ENCODE measurements at regions not wholly inside any gene's neighbourhood (a gene's known extent, or its start where the extent isn't known, plus 50 kb on each side); places are given as distances from the start of the nearest gene placed in this dataset.

GRCh38 chr17:15177343-15177742 lies 87.8 kb downstream of the PMP22 start:
- no peak for DNase-seq (ENCODE audit: low read depth, low spot score)

GRCh38 chr17:15175356-15175755 lies 89.8 kb downstream of the PMP22 start:
- DNase-seq (ENCODE audit: low read depth, low spot score) = no peak

DNA sequence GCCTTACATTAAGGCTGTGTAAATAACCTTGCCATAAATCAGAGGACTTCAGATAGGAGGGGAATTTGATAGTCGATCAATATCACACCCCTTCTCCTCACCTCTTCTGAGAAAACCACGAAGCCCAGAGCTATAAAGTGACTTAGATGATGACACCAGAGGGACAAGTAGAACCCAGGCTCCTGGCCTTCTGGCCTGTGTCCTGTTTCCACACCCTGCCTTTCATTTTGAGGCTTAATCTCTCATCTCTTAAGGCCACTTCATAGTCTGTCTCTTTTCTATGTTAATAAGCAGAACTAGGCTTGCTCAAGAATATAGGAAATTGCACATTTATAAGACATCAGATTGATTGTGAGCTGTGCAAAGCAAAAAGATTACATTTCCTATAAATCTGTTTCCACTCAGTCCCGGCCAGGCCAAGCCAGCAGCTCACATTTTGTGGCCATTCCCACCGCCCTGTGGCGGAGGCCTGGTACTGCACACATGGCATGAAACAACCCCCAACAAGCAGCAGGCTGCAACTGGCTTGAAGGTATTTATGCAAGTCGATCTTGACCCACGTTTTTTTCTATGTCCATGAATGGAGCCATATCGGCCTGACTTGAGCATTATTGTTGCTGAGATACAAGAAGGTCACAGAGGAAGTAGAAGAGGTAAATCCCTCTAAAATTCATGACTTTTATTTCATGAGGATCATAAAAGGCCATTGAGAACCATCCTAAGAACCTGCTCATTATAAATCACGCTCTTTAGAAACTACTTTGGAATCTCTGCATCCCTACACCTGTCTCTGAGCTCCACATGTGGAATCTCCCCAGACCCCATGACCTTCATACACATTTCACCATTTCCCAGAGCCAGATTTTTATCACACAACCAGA lies 93.7 kb downstream of the PMP22 start:
- no peak for DNase-seq (ENCODE audit: low read depth, low spot score)

- DNase-seq (ENCODE audit: low read depth, low spot score) = no peak
These were observed 95.5 kb downstream of the PMP22 start for GRCh38 chr17:15169676-15170075.

DNA sequence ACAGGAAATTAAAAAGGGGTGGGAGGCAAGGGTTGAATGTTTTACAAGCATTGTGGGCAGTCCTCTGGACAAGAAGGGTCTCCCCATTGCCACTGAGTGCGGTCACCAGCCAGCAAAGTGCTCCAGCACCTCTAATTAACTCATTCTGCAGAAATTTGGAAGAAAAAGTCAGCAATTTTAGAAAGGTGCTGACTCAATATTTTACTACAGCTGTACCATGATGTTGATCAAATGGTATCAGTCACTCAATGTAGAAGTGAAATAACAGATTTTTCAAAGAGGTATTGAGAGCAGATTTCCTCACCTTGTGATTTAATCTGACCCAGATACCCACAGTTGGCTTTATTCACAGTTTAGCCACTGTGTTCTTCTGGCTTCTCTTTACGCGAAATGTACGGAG lies 96.7 kb downstream of the PMP22 start:
- DNase-seq (ENCODE audit: low read depth, low spot score) = no peak

GRCh38 chr17:15161395-15161794 lies 103.7 kb downstream of the PMP22 start:
- DNase-seq (ENCODE audit: low read depth, low spot score) = no peak

DNA sequence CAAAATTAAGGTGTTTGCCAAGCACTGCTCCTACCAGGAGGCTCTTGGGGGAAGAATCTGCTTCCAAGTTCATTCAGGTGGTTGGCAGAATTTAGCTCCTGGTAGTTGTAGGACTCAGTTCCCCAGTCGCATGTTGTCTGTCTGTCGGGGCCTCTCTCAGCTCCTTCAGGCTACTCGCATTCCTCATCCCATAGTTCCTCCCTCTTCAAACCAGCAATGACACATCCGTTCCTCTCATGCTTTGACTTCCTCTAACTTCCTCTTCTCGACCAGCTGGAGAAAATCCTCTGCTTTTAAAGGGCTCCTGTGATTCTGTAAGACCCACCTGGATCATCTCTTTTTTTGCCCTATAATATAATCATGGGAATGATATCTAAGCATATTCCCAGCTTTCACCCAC lies 108.1 kb downstream of the PMP22 start:
- no peak for DNase-seq (ENCODE audit: low read depth, low spot score)

- DNase-seq (ENCODE audit: low read depth, low spot score) = no peak
These were observed 110.5 kb downstream of the PMP22 start for GRCh38 chr17:15154618-15155017.

DNA sequence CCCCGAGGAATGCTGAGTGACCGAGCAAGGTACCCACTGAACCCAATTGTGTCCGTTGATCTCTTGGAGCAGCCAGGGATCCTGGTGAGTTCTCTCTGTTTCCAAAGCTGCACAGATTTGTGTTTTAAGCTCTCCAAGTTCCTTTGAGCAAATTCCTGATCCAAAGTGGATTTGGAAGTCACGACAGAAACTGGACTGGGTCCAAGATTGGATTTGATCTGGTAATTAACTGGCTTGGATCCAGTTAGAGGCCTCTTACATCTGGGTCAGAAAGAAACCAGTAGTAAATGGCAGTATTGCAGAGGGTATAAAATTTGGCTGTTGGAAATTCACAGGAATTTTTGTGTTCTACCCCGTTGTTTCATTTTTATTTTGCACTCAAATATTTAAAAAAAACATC lies 119.5 kb downstream of the PMP22 start:
- DNase-seq (ENCODE audit: low read depth, low spot score) = no peak

GRCh38 chr17:15143524-15143923 lies 121.6 kb downstream of the PMP22 start:
- DNase-seq (ENCODE audit: low read depth, low spot score) = no peak

GRCh38 chr17:15134363-15134762 lies 130.8 kb downstream of the PMP22 start:
- DNase-seq (ENCODE audit: low read depth, low spot score) = no peak

DNA sequence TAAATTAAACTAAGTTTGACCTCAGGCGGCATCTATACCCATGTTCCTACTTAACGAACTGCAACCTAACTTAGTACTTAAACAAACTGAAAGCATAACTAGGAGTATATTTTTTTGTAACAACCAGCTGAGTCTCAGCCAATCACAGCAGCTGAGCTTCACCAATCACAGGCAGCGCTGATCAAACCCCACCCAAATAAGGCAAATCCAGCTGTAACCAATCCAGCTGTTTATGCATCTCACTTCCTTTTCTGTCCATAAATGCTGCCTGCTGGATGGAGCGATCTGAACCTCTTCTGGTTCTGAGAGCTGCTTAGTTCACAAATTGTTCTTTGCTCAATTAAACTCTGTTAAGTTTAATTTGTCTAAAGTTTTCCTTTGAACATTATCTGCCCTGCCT lies 131.3 kb downstream of the PMP22 start:
- no peak for DNase-seq (ENCODE audit: low read depth, low spot score)

DNA sequence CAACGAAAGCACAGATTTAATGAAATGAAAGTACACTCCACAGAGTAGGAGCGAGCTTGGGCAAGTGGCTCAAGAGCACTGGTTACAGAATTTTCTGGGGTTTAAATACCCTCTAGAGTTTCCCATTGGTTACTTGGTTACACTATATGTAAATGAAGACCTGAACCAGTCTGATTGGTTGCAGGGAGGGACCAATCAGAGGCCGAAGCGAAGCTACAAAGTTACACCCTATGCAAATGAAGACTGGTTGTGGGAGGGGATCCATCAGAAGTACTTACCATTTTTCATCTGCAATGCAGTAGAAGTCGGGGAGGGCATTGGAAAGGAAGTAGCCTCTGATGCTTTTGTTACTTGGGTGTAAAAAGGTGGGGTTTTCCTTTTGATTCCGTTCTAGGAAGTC lies 132.0 kb downstream of the PMP22 start:
- no peak for DNase-seq (ENCODE audit: low read depth, low spot score)

- DNase-seq (ENCODE audit: low read depth, low spot score) = no peak
These were observed 134.7 kb downstream of the PMP22 start for GRCh38 chr17:15130426-15130825.

GRCh38 chr17:15129986-15130385 lies 135.1 kb downstream of the PMP22 start:
- no peak for DNase-seq (ENCODE audit: low read depth, low spot score)

GRCh38 chr17:15124746-15125145 lies 140.4 kb downstream of the PMP22 start:
- no peak for DNase-seq (ENCODE audit: low read depth, low spot score)

DNA sequence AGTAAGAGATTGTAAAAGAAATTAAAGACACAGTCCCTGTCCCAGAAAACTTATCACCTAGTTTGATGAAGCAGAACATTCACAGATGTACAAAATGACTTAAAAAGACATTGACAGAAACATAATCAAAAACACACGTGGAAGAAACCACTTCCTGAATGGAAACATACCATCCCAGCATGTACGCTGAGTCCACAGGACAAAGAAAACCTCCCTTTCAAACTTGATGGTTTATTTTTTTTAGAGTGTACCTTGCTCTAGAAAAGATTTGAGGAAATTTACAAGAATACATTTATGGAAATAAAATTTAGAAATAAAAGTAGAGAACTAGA lies 140.9 kb downstream of the PMP22 start:
- DNase-seq (ENCODE audit: low read depth, low spot score) = no peak

DNA sequence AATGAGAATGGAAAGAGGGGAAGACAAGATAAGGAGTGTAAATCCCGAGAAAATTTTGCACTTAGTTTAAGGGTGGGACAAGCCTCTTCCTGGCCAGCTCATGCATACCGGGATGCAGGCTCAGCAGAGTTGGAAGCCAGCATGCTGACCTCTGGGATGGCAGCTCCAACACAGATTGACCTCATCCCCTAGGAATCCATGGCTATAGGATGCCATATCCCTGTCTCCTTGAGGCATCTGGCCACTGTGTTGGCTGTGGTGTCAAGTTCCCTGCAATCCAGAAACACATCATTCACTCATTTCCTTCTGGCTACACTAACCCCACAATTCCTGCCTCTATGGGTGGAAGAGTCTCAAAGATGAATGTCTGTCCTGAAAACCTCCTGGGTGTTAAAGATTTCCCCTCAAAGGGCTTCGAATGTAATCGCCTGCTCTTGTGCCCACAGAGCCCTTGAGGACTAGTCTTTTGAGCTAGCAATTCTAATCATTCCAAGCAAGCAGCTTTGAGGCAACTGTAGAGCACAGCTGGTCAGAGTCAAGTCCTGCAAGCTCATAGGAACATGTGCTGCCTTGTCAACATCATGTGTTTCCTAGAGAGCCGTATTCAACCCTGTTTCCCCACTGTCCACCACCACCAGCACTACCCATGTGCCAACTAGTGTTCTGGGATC lies 141.4 kb downstream of the PMP22 start:
- DNase-seq (ENCODE audit: low read depth, low spot score) = no peak

- no peak for DNase-seq (ENCODE audit: low read depth, low spot score)
These were observed 142.3 kb downstream of the PMP22 start for GRCh38 chr17:15122857-15123256.

GRCh38 chr17:15121426-15121825 lies 143.7 kb downstream of the PMP22 start:
- DNase-seq (ENCODE audit: low read depth, low spot score) = no peak

DNA sequence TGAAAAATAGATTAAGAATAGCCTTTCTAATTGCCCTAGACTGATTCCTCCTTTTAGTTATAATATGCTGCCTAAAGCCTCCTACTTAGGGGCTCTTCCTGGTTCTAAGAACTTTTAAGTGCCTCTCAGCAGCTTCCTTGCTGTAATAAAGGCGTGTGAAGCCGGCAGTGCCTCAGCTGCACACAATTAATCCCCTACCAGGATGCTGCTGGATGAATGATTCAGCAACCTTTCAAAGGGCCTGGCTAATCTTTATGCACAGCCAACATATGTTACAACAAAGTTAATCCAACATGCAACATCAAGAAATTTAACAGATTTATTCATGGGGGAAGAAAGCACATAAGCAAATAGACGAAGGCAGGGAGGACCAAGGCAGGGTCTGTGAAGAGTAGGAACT lies 145.2 kb downstream of the PMP22 start:
- no peak for DNase-seq (ENCODE audit: low read depth, low spot score)

- DNase-seq (ENCODE audit: low read depth, low spot score) = no peak
These were observed 147.9 kb downstream of the PMP22 start for GRCh38 chr17:15117239-15117638.

DNA sequence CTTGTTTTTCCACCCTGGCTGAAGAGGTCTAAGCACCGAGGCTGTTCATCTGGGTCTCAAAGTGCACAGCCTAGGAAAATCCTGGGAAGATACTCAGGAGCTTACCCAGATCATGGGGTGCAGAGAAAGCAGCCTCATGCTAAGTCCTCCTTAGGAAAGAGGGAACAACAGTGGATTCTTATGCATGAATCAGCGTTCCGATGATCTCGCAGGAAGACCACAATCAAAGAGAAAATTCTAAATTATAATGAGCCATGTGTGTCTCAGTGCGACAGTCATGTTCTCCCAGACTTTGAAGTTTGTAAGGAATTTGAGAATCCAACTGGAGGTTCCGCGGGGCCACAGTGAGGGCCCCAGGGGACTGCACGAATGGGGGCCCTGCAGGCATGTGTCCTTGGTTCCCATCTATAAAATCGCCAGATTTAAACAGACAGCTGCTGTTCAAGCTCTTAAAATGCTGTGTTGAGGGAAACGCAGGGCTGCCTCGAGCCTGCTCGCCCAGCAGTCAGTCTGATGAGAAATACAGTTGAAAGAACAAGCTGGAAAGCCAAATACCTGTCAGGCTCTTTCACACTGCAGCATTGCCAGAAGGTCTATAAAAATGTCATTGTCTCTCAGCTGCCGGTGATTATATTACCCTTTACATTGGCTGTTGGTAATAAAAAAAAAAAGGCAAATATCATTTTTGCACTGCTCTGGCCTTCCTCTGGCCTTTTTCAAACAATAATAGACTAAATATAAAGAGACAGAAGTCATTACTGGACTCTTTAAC lies 152.1 kb downstream of the PMP22 start:
- no peak for DNase-seq (ENCODE audit: low read depth, low spot score)
